ENCODE measurements at regions not wholly inside any gene's neighbourhood (a gene's known extent, or its start where the extent isn't known, plus 50 kb on each side); places are given as distances from the start of the nearest gene placed in this dataset.

DNA sequence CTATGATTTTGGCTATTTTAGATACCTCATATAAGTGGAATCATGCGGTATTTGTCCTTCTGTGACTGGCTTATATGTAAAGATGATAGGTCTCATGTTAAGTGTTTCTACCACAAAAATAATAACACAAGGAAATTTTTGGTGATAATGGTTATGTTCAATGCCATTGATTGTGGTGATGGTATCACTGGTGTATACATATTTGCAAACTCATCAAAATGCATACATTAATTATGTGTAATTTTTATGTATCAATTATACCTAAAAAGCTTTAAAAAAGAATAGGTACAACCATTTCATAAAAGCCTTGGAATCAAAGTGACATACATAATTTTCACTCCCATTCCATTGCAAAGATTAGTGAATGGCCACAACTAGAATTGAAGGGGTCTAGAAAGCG lies 178.3 kb upstream of the FMR1 start:
- TF ChIP-seq, protein P1, sequence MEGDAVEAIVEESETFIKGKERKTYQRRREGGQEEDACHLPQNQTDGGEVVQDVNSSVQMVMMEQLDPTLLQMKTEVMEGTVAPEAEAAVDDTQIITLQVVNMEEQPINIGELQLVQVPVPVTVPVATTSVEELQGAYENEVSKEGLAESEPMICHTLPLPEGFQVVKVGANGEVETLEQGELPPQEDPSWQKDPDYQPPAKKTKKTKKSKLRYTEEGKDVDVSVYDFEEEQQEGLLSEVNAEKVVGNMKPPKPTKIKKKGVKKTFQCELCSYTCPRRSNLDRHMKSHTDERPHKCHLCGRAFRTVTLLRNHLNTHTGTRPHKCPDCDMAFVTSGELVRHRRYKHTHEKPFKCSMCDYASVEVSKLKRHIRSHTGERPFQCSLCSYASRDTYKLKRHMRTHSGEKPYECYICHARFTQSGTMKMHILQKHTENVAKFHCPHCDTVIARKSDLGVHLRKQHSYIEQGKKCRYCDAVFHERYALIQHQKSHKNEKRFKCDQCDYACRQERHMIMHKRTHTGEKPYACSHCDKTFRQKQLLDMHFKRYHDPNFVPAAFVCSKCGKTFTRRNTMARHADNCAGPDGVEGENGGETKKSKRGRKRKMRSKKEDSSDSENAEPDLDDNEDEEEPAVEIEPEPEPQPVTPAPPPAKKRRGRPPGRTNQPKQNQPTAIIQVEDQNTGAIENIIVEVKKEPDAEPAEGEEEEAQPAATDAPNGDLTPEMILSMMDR (IDR thresholded peaks at IDR 0.05; ENCODE audit: low read length) = no peak
- TF ChIP-seq EZH2phosphoT487 (IDR thresholded peaks at IDR 0.05; ENCODE audit: low read length) (no peak), EZH2 (optimal IDR thresholded peaks at IDR 0.05; ENCODE audit: low read depth, low read length) (no peak)

Data from MM.1S (cell line).